GM21619 (cell line): ENCODE measurements at regions not wholly inside any gene's neighbourhood (a gene's known extent, or its start where the extent isn't known, plus 50 kb on each side); places are given as distances from the start of the nearest gene placed in this dataset.
"Not testable (repeated sequence)": the region's sequence is repeated elsewhere in the genome, so short reads cannot be mapped to it uniquely, and the experiment has no call there.

Source experiments
- ATAC-seq: cut with Tn5 transposase; IDR thresholded peaks from one replicate; pipeline ENCODE4 v1.9.1; 2021; ENCODE audit not compliant: unreplicated experiment

GRCh38 chr6:56749632-56750151, 107.0 kb upstream of the DST start:
- ATAC-seq: no peak

DNA sequence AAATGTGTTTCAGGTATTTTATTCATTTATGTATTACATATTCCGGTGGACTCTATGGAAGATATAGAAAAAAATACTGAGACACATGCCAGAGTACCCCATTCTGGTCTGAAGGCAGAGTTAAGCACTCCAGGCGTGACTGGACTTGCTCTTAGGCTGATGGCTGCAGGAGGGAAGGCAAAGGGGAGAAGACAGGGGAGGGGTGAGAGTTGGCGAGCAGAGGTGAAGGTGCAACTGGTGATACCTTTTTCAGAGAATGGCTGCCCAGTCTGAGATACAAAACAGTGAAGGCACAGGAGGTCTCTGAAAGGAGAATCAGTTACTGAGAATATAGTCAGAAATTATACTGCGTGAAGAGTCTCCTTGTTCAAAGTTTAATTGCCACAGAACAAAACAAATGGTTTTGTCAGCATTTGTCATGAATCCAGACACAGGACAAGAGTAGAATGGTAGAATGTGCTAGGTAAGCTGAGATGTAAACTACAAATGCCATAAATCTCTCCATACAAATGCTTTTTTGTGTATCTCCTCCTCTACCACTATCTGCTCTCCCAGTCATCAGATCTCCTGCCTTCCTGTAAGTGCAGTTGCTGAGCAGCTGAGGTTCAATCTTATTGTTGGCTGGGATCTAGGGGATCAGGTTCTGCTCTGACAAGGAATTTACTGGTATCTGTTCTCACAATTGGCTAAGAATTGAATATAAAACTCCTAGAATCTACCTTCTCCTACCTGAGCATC, 104.2 kb upstream of the DST start:
- no peak for ATAC-seq

- no peak for ATAC-seq
These were observed 103.3 kb upstream of the DST start for GRCh38 chr6:56745971-56746370.

GRCh38 chr6:56745081-56745480, 102.4 kb upstream of the DST start:
- ATAC-seq: no peak

DNA sequence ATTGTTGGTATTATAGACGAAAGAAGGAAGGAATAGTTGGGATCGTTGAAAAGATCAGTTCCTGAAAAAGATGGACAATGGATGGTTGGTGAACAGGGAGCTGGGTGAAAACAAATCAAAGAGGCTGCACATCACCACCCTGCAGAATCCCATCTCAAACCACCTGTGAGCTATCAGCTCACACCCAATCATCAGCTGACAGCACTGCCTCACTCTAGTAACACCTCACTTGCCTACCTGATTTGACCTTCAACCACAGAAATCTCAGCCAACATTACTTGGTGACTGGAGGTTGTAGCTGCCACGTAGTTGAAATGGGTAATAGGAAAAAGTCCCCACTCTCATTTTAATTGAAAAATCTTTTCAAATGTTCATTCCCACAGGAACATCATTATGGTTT, 101.8 kb upstream of the DST start:
- no peak for ATAC-seq

DNA sequence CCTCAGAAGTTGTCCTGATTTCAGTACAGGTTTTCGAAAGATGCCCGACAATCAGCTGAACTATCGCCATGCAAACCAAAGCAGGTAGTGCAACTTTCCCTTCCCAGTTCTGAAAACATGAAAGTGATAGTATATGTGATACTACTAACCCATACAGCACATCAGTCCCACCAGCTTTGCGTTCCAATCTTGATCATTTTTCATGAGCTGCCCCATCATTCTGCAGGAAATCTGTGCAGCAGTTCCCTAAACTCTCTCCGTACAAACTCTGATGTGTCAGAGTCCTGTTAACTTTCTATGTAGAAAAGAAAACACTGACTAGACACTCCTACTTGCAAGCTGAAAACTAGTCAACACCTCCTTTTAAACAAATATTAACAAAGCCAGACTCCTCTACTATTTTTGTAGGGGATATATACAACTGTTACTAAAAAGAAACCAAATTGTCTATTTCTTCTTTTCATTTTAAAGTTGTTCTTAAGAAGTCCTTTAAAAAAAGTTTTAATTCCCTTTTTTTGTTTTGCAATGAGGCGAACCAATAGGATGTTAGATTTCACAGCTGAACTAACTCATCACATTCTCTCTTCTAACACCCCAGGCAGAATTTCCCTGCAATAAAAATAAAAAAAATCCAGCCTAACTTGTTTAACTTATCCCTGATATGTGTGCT, 99.6 kb upstream of the DST start:
- ATAC-seq: peak; percentile 67

- no peak for ATAC-seq
These were observed 98.8 kb upstream of the DST start for GRCh38 chr6:56741472-56741871.

DNA sequence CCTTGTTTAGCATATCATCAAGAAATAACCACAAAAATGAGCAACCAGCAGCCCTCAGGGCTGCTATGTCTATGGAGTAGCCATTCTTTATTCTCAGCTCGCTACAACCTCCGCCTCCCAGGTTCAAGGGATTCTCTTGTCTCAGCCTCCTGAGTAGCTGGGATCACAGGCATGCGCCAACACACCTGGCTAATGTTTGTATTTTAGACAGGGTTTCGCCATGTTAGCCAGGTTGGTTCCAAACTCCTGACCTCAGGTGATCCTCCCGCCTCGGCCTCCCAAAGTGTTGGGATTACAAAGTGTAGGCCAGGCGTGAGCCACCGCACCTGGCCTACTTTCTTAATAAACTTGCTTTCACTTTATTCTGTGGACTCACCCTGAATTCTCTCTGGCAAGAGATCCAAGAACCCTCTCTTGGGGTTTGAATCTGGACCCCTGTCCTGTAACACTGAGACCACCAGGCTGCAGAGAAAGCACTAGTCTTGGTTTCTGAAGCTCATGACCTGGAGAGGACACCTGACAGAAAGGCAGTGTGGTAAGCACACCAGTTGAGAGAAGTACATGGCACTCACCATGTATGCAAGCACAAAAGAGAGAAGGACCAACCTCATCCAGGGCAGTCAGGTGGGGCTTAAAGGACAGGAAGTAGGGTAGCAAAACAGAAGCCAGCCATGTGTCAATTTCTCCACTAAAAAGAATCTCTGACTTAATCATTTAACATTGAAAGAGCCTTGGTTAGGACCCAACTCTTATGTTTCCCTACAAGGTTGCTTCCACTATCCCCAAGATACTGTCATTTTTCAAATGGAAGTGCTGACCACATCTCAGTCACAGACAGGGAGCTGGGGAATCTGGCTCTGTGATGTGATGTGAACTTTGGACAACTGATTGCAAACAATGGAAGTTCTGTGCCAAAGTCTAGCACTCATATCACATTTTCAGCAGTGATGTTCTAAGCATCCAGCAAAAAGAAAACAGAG, 97.4 kb upstream of the DST start:
- no peak for ATAC-seq

GRCh38 chr6:56736804-56737203, 94.1 kb upstream of the DST start:
- ATAC-seq: no peak

DNA sequence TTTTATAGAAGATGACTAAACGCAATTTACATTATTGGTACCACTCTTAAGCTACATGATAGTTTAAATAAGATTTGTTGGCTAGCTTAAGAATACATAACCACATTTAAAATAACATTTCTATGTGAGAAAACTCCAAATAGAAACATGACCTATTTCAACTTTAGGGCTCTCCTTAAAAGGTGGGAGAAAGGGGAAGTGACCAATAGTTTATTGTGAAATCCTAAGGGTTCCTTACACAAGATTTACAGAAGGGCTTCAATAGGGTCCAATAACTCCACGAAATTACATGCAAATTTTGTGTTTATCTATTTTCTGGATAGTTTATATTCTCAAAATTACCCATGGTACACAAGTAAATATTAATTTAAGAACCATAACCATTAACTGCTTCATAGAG, 91.6 kb upstream of the DST start:
- no peak for ATAC-seq

GRCh38 chr6:56733211-56733697, 90.6 kb upstream of the DST start:
- no peak for ATAC-seq

- no peak for ATAC-seq
These were observed 89.8 kb upstream of the DST start for GRCh38 chr6:56732517-56732916.

GRCh38 chr6:56730663-56731529, 88.2 kb upstream of the DST start:
- no peak for ATAC-seq

GRCh38 chr6:56729719-56730118, 87.0 kb upstream of the DST start:
- ATAC-seq: no peak

DNA sequence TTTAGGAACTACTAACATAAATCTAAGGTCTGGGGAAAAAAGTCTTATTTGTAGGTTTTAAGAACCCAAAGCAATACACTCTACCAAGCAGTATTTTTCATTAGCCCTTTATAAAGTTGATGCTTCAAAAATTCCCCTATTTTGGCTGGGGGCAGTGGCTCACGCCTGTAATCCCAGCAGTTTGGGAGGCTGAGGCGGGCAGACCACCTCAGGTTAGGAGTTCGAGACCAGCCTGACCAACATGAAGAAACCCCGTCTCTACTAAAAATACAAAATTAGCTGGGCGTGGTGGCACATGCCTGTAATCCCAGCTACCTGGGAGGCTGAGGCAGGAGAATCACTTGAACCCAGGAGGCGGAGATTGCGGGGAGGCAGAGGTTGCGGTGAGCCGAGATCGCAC, 86.5 kb upstream of the DST start:
- ATAC-seq: not testable (repeated sequence)

DNA sequence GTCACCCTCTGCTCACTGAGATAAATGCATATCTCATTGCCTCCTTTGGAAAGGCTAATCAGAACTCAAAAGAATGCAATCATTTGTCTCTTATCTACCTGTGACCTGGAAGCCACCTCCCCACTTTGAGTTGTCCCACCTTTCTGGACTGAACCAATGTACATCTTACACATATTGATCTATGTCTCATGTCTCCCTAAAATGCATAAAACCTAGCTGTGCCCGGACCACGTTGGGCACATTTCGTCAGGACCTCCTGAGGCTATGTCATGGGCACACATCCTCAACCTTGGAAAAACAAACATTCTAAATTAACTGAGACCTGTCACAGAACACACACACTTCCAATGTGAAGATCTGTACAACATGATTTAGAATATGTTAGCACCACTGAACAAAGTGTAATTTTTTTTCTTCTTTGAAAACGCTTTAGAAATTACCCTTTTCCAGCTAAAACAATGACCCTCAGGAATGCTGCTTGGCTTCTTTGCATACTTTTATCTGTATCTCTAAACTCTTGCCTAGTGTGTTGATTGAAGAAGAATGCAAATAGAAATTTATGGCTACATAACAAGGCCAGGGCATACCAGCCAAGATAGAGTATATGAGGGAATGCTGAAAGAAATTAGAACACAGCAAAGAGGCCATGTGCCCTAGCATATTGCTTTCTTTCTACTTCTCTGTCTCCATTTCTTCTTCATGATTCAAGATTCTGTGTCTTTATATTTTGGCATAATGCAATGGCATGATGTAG, 84.6 kb upstream of the DST start:
- ATAC-seq: no peak

DNA sequence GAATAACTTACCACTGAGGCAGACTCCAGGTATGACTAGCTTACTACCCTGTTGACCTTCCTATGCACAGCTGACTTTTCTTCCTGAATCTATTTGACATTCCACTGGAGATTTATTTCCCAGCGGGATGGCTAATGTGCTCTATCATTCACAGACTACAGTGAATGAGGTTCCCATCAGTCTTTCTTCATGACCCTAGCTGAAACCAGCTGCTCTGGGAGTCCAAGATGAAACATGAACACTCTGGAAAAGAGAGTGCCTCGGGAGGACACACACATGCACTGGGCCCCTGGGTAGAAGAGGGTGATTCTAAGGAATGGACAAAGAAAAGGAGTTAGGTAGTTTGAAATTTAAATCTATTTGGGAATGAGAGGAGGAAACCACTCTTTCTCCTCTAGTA, 82.6 kb upstream of the DST start:
- no peak for ATAC-seq

DNA sequence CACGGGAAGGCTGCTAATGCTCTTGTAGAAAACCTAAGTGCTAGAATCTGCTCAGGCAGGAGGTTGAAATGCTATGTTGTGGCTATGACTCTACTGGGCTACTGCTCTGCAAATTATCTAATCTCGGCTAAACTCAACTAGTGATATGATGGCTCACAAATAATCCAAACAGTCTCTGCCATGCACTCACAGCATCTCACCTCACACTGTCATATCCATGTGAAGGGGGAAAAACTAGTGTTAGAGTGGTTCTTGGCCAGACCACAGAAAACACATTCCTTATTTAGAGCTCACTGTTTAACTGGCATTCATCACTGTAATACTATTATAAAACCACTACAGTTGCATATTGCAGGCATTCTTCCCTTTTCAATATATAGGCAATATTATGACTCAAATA, 81.8 kb upstream of the DST start:
- ATAC-seq: no peak

DNA sequence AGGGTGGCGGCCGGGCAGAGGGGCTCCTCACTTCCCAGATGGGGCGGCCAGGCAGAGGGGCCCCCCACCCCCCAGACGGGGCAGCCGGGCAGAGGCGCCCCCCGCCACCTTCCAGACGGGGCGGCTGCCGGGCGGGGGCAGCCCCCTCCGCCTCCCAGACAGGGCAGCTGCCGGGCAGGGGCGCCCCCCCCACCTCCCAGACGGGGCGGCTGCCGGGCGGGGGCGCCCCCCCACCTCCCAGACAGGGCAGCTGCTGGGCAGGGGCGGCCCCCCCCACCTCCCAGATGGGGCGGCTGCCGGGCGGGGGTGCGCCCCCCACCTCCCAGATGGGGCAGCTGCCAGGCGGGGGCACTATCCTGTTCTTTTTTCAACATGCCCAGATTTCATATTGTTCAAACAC, 78.2 kb upstream of the DST start:
- no peak for ATAC-seq

DNA sequence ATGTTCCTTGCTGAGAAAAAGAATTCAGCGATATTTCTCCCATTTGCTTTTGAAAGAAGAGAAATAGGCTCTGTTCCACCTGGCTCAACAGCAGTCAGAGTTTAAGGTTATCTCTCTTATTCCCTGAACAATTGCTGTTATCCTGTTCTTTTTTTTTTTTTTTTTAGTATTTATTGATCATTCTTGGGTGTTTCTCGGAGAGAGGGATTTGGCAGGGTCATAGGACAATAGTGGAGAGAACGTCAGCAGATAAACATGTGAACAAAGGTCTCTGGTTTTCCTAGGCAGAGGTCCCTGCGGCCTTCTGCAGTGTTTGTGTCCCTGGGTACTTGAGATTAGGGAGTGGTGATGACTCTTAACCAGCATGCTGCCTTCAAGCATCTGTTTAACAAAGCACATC, 77.5 kb upstream of the DST start:
- not testable (repeated sequence) for ATAC-seq
